H9 (cell line): ENCODE measurements at regions not wholly inside any gene's neighbourhood (a gene's known extent, or its start where the extent isn't known, plus 50 kb on each side); places are given as distances from the start of the nearest gene placed in this dataset.

Experiments
- DNase-seq: peaks from one replicate; pipeline ENCODE4 v3.0.0-alpha.2; 2017
- H2AFZ ChIP-seq: one replicate; pipeline ENCODE4 v1.6.1; 2013; ENCODE audit warnings: mild to moderate bottlenecking, low read length, control low read depth, moderate library complexity
- H2AK5ac ChIP-seq: 2 replicates; pipeline ENCODE4 v1.6.1; 2013; ENCODE audit warnings: low read length, control low read depth, mixed read lengths; ENCODE audit not compliant: insufficient read length
- H2BK120ac ChIP-seq: one replicate; pipeline ENCODE4 v1.6.1; 2013; ENCODE audit warnings: low read depth, mild to moderate bottlenecking, low read length, control low read depth, inconsistent platforms; ENCODE audit not compliant: poor library complexity, severe bottlenecking
- H2BK12ac ChIP-seq: 2 replicates; pipeline ENCODE4 v1.6.1; 2013; ENCODE audit warnings: low read length, control low read depth, mixed read lengths, low read depth; ENCODE audit not compliant: insufficient read length
- H2BK15ac ChIP-seq: 2 replicates; pipeline ENCODE4 v1.6.1; 2013; ENCODE audit warnings: low read depth, low read length, control low read depth
- H2BK20ac ChIP-seq: one replicate; pipeline ENCODE4 v1.6.1; 2013; ENCODE audit warnings: low read depth, mild to moderate bottlenecking, low read length, control low read depth, inconsistent platforms; ENCODE audit not compliant: poor library complexity, severe bottlenecking
- H2BK5ac ChIP-seq: 2 replicates; pipeline ENCODE4 v1.6.1; 2013; ENCODE audit warnings: low read length, control low read depth, mixed read lengths; ENCODE audit not compliant: insufficient read length
- H3K14ac ChIP-seq: 2 replicates; pipeline ENCODE4 v1.6.1; 2013; ENCODE audit warnings: low read length, control low read depth; ENCODE audit not compliant: insufficient read depth
- H3K18ac ChIP-seq: 2 replicates; pipeline ENCODE4 v1.6.1; 2013; ENCODE audit warnings: low read depth, mild to moderate bottlenecking, mixed read lengths, low read length, control low read depth; ENCODE audit not compliant: insufficient read length
- H3K23ac ChIP-seq: 2 replicates; pipeline ENCODE4 v1.6.1; 2013; ENCODE audit warnings: low read length, control low read depth, mixed read lengths, low read depth; ENCODE audit not compliant: insufficient read length
- H3K23me2 ChIP-seq: 2 replicates; pipeline ENCODE4 v1.6.1; 2013; ENCODE audit warnings: low read depth, mild to moderate bottlenecking, mixed read lengths, low read length, control low read depth; ENCODE audit not compliant: insufficient read length, poor library complexity, severe bottlenecking
- H3K27ac ChIP-seq: 2 replicates; pipeline ENCODE4 v1.5.1; 2013; ENCODE audit warnings: low read length, control low read depth, mixed read lengths, low read depth; ENCODE audit not compliant: insufficient read length
- H3K27me3 ChIP-seq: 2 replicates; pipeline ENCODE4 v1.6.1; 2013; ENCODE audit warnings: low read length, control low read depth, inconsistent platforms; ENCODE audit not compliant: insufficient read depth
- H3K4ac ChIP-seq: 2 replicates; pipeline ENCODE4 v1.6.1; 2013; ENCODE audit warnings: low read depth, mild to moderate bottlenecking, control low read depth, inconsistent platforms, low read length, moderate library complexity
- H3K4me1 ChIP-seq: 2 replicates; pipeline ENCODE4 v1.6.1; 2013; ENCODE audit warnings: low read length, control low read depth, inconsistent platforms; ENCODE audit not compliant: insufficient read depth
- H3K4me2 ChIP-seq: 2 replicates; pipeline ENCODE4 v1.6.1; 2013; ENCODE audit warnings: low read length, control low read depth, mixed read lengths; ENCODE audit not compliant: insufficient read length, insufficient read depth
- H3K56ac ChIP-seq: 2 replicates; pipeline ENCODE4 v1.6.1; 2013; ENCODE audit warnings: low read depth, mild to moderate bottlenecking, mixed read lengths, low read length, control low read depth; ENCODE audit not compliant: insufficient read length
- H3K79me1 ChIP-seq: 2 replicates; pipeline ENCODE4 v1.6.1; 2013; ENCODE audit warnings: low read depth, mild to moderate bottlenecking, moderate library complexity, low read length, control low read depth, inconsistent platforms; ENCODE audit not compliant: insufficient read depth, poor library complexity, severe bottlenecking
- H3K79me2 ChIP-seq: 2 replicates; pipeline ENCODE4 v1.6.1; 2013; ENCODE audit warnings: low read length, control low read depth, inconsistent platforms; ENCODE audit not compliant: insufficient read depth
- H3K9ac ChIP-seq: 2 replicates; pipeline ENCODE4 v1.6.1; 2013; ENCODE audit warnings: low read length, control low read depth, mixed read lengths; ENCODE audit not compliant: insufficient read length; ENCODE audit errors: extremely low read depth
- H3K9me3 ChIP-seq: one replicate; pipeline ENCODE4 v1.6.1; 2013; ENCODE audit warnings: low read depth, low read length, inconsistent platforms; ENCODE audit not compliant: control insufficient read depth
- H3T11ph ChIP-seq: one replicate; pipeline ENCODE4 v1.6.1; 2013; ENCODE audit warnings: mild to moderate bottlenecking, low read length, control low read depth, inconsistent platforms
- H4K20me1 ChIP-seq: one replicate; pipeline ENCODE4 v1.6.1; 2013; ENCODE audit not compliant: control insufficient read depth, insufficient read length, insufficient read depth
- H4K5ac ChIP-seq: 2 replicates; pipeline ENCODE4 v1.6.1; 2013; ENCODE audit warnings: low read depth, mild to moderate bottlenecking, mixed read lengths, low read length, control low read depth; ENCODE audit not compliant: insufficient read length
- H4K8ac ChIP-seq: replicated peaks from 2 replicates; pipeline ENCODE4 v1.6.1; 2013; ENCODE audit warnings: low read length, control low read depth, mixed read lengths, low read depth; ENCODE audit not compliant: insufficient read length
- H4K91ac ChIP-seq: 2 replicates; pipeline ENCODE4 v1.6.1; 2013; ENCODE audit warnings: low read depth, mild to moderate bottlenecking, moderate library complexity, mixed read lengths, low read length, control low read depth; ENCODE audit not compliant: insufficient read length
- H3K27ac Mint-ChIP-seq, 3 experiments: 2 replicates in 2 of 3; 3 replicates in 1 of 3; pipeline ENCODE4 v1.8.0; 2020 to 2021; ENCODE audit warnings: mixed read lengths in 3 of 3, mild to moderate bottlenecking in 1 of 3, moderate library complexity in 1 of 3
- H3K27me3 Mint-ChIP-seq: 2 replicates; pipeline ENCODE4 v1.8.0; 2021; ENCODE audit warnings: low read depth, mild to moderate bottlenecking, moderate library complexity, mixed read lengths
- H3K36me3 Mint-ChIP-seq, 3 experiments: 2 replicates in 2 of 3; 3 replicates in 1 of 3; pipeline ENCODE4 v1.8.0; 2020 to 2021; ENCODE audit warnings: low read depth in 3 of 3, mixed read lengths in 3 of 3; ENCODE audit not compliant: insufficient read depth in 1 of 3
- H3K4me1 Mint-ChIP-seq, 2 experiments: 2 replicates each; pipeline ENCODE4 v1.8.0; 2020; ENCODE audit warnings: mixed read lengths in 2 of 2
- H3K4me3 Mint-ChIP-seq, 2 experiments: 2 replicates in 1 of 2; 3 replicates in 1 of 2; pipeline ENCODE4 v1.8.0; 2020 to 2021; ENCODE audit warnings: mild to moderate bottlenecking in 2 of 2, mixed read lengths in 2 of 2, moderate library complexity in 1 of 2
- H3K9me3 Mint-ChIP-seq, 2 experiments: 2 replicates in 1 of 2; 3 replicates in 1 of 2; pipeline ENCODE4 v1.8.0; 2020; ENCODE audit warnings: mild to moderate bottlenecking in 2 of 2, mixed read lengths in 2 of 2, moderate library complexity in 1 of 2
- WGBS: extraction: QIAGEN DNeasy Blood & Tissue Kit; methylation state at CpG from one replicate; pipeline ENCODE4 v1.1.7; 2013; ENCODE audit warnings: missing lambda C conversion rate, low lambda C conversion rate, mixed read lengths; ENCODE audit not compliant: insufficient read length; ENCODE audit errors: extremely low coverage; 5-methylcytosine and 5-hydroxymethylcytosine counted together
- TF ChIP-seq, protein P1 (sequence below): fragments of 200-600 bp; sonication (generic); conservative IDR thresholded peaks from 3 replicates; pipeline ENCODE4 v1.8.0; 2021; ENCODE audit warnings: antibody characterized with exemption, mild to moderate bottlenecking

DNA sequence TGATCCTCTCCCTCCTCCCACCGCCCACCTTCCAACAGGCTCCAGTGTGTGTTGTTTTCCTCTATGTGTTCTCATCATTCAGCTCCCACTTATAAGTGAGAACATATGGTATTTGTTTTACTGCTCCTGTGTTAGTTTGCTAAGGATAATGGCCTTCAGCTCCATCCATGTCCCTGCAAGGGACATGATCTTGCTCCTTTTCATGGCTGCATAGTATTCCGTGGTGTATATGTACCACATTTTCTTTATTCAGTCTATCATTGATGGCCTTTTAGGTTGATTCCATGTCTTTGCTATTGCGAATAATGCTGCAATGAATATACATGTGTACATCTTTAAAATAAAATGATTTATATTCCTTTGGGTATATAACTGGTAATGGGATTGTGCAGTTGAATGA is 80.2 kb upstream of the C5orf63 start:
- Histone ChIP-seq H3K56ac (no peak overlapping the region), H3K9ac (no peak overlapping the region), H3K4ac (no peak overlapping the region), H4K8ac (no peak overlapping the region), H3K27me3 (no peaks in the 10 kb centered on the region), H2BK5ac (no peak overlapping the region), H2AFZ (no peak overlapping the region), H4K20me1 (no peaks in the 10 kb centered on the region), H3T11ph (no peak overlapping the region), H3K27ac (no peak overlapping the region), H3K79me2 (no peaks in the 10 kb centered on the region), H3K23ac (no peak overlapping the region), H3K4me2 (no peak overlapping the region), H3K14ac (no peak overlapping the region), H3K18ac (no peak overlapping the region), H3K23me2 (no peaks in the 10 kb centered on the region), H2BK20ac (no peak overlapping the region), H2AK5ac (no peak overlapping the region), H2BK12ac (no peak overlapping the region), H2BK15ac (no peak overlapping the region), H4K5ac (no peak overlapping the region), H4K91ac (no peak overlapping the region), H3K79me1 (no peaks in the 10 kb centered on the region), H3K9me3 (no peaks in the 10 kb centered on the region), H2BK120ac (no peak overlapping the region), H3K4me1 (no peaks in the 10 kb centered on the region)
- WGBS, result no CpG with 5 or more reads among the region's 3 CpGs
- H3K27me3 Mint-ChIP-seq, result no peaks in the 10 kb centered on the region
- H3K27ac Mint-ChIP-seq, result no peak overlapping the region
- H3K9me3 Mint-ChIP-seq, result peaks cover 11 to 12% of the 10 kb centered on the region in 2 experiments; a peak in 4 of 5 replicates
- no peak overlapping the region for H3K4me3 Mint-ChIP-seq
- no peaks in the 10 kb centered on the region for H3K4me1 Mint-ChIP-seq
- TF ChIP-seq, protein P1, sequence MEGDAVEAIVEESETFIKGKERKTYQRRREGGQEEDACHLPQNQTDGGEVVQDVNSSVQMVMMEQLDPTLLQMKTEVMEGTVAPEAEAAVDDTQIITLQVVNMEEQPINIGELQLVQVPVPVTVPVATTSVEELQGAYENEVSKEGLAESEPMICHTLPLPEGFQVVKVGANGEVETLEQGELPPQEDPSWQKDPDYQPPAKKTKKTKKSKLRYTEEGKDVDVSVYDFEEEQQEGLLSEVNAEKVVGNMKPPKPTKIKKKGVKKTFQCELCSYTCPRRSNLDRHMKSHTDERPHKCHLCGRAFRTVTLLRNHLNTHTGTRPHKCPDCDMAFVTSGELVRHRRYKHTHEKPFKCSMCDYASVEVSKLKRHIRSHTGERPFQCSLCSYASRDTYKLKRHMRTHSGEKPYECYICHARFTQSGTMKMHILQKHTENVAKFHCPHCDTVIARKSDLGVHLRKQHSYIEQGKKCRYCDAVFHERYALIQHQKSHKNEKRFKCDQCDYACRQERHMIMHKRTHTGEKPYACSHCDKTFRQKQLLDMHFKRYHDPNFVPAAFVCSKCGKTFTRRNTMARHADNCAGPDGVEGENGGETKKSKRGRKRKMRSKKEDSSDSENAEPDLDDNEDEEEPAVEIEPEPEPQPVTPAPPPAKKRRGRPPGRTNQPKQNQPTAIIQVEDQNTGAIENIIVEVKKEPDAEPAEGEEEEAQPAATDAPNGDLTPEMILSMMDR, result no peak
- peaks cover 4 to 9% (median 8%) of the 10 kb centered on the region in 3 experiments; a peak in 6 of 7 replicates for H3K36me3 Mint-ChIP-seq
- DNase-seq, result no peak
